ENCODE measurements at regions not wholly inside any gene's neighbourhood (a gene's known extent, or its start where the extent isn't known, plus 50 kb on each side); places are given as distances from the start of the nearest gene placed in this dataset.

DNA sequence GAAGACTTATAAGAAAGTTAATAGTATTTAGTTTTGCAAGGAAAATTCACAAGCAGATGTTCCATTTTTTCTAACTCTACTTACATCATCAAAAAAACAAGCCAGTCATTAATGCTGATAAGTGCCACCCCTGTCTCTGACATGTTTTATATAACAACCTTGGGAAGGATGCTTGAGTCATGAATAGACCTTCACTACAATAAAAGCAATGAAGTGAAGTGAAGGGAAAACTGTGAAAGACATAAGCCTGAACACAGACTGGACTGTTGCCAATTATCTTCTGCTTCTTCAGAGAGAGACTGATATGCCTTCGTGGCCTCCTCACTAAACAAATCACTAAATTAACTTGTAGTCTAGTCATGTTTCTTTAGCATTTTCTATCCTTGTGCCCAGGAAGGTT, 353.2 kb downstream of the PDHA2 start:
- no peak for DNase-seq

DNA sequence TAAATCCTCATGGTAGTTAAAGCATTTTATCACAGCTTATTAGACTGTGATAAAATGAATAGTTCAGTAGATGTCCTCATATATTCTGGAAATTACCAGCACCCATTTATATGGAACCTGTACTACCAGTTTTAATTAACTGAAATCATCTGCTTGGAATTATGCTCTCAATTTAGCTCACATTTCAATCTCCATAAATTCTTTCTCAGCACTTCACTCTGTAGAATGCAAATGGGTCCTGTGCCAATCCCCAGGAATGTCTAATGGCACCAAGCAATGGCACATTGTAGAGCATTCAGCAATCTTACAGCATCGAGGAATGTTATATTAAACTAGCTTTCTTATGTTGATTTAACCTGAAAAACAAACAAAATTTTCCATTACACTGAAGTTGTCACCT, 355.1 kb downstream of the PDHA2 start:
- DNase-seq, result no peak

DNA sequence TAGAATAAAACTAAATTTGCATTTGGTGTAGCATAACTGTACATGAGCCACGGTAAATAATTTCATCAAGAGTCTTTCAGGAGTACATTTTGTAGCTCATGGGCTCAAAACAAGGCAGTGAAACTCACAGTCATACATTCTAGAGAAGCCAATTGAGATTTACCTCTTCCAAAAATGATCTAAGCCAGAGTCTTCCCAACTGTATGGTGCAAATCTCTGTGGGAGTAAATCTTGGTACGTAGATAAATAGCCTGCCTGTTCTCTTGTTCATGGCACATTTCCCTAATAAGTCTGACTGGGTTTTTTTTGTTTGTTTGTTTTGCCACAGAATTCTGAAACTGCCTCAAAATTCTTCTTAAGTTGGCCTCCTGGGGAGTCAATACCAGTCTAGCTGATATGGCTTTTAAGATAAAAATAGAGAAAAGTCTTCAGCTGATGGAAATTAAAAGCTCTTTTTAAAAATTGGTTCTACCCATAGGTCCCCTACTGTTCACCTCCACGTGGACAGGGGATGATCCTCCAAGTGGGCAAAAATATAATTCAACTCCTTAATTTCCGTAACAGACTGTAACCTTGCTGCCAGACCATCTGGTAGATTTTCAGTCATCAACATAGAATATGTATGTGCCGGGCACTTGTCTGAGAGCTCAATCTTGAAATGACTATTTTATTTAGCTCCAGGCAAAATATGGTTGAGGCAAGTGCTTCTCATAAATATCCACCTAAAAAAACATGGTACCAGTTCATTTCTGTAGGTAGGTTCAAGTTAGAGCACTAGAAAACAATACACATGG, 365.4 kb downstream of the PDHA2 start:
- DNase-seq, result no peak

DNA sequence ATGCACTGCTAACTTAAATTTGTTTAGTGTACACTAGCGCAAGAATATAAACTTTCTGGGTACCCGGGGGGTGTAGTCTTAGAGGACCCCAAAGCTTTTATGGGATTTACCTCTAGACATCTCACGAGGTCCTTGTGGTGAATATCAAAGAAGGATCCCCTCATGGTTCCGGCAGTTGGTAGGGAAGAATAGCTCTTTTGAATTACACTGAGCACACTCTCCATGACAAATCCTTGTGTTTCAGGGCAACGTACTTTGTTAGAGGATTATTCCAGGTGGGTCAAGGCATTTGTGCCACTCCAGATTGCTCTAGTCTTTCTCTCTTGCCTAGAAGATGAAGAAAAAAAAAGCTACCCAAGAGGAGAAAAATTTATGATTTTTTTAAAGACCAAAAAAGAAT, 387.6 kb downstream of the PDHA2 start:
- no peak for DNase-seq

DNA sequence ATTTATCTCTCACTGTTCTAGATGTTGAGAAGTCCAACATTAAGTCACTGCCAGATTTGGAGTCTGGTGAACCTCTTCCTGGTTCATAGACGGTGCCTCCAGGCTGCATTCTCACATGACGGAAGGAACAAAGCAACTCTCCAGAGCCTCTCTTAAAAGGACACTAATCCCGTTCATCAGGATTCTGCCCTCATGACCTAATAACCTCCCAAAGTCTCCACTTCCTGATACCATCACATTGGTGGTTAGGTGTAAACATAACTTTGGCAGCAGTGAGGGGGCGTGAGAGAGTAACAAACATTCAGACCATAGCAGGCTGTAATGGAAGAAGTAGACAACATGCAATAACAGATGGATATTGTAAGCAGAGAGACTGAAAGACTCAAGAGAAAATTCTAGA, 388.6 kb downstream of the PDHA2 start:
- DNase-seq, result no peak

DNA sequence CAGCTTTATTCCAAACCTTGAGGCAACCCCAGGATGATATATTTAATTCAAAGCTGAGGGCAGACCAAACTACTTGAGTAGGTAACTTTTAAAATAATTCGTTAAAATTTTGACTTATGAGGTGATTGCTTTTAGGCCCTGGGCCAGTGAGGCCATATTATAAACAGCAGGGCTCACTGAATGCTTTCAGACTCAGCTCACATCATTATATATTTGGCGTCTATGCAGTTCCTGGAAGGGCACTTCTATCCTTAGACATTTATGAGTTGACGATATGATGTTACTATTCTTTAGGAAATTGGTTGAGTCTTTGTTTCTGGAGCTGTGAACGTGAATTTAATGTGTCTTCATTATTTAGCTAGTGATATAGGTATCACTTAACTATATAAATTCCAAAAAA, 400.1 kb downstream of the PDHA2 start:
- DNase-seq, result no peak

DNA sequence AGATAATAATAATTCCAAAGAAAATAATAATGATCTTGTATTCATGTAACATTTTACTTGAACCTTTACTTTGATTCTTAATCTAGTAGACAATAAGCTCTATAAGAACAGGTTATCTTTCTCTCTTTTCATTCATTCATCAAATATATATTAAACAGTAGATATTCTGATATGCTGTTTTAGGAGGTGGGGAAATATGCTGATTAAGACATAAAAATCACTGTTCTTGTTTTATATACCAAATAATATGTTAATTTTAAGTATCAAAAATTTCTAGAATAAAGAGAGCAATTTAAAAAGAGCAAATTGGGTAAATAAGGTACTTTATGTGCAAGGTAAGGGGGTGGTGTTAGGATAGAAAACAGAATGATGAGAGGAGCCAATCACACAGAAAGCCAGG, 401.9 kb downstream of the PDHA2 start:
- no peak for DNase-seq

DNA sequence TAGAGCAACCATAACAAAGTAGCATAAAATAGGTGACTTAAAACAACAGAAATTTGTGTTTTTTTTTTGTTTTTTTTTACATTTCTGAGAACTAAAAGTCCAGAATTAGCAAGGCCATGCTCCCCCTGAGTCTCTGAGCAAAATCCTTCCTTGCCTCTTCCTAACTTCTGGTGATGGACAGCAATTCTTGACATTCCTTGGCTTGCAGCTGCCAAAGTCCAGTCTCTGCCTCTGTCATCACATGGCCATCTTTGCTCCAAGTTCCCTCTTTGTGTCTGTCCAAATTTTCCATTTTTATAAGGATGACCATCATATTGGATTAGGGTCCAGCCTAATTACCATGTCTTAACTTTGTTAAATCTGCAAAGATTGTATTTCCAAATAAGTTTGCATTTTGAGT, 407.2 kb downstream of the PDHA2 start:
- no peak for DNase-seq

DNA sequence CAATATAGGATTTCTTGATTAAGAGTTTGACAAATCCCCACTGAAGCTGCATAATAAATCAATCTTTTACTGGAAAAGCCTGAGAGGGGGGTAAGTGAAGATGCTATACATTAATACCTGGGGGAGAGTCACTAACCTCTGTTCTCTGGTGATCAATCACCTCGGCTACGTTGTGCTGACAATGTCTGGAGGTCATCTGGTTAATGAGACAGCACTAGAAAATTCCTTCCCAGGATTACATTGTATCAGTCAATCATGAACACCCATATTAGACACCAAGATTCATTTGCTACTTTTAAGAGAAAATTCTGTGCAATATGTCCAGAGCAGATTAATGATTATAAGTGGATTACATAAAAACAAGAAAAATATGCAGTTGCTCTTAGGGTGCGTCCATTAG, 408.3 kb downstream of the PDHA2 start:
- no peak for DNase-seq

DNA sequence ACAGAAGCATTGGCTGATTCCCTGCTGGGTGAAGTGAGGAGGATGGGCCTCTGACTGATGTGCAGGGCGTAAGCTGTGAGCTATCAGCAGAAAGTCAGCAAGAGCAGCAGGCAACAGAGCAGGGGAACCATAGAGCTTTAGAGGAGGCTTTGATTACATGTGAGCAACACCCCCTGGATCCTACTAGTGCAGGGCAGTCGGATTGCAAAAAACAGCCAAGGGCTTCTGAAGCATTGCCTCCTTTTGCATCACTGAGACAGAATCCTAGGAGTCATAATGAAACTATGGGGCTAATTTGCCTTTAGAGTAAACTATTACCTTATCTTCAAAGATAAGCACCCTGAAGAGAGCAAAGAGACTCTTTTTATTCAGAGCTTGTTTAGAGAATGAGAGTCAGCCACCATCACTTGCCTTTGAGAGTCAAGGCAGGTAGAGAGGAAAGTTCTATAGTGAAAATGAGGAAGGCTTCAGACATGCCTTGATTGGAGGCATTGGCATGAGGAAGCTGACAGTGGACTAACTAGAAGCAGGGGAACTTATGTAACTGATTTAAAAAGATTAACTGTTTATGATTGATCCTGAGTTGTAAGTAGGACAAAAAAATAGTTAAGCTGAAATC, 420.3 kb downstream of the PDHA2 start:
- DNase-seq, result no peak

DNA sequence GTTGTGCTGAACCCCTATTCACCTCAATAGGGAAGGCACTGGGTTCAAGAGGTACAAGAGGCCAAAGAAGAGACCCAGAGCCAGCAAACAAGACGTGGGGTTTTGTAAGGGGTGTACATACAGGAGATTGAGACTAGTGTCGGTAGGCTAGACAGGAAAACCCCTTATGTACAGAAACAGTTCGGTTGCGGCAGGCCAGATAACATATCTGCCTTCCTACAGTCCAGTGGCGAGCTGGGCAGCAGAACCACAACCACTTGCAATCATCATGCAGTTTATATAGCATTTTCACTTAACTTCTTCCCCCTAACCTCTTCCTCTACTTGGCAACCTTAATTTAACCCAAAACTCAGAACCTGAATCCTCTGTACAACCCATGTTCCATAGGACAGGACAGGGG, 422.2 kb downstream of the PDHA2 start:
- no peak for DNase-seq

DNA sequence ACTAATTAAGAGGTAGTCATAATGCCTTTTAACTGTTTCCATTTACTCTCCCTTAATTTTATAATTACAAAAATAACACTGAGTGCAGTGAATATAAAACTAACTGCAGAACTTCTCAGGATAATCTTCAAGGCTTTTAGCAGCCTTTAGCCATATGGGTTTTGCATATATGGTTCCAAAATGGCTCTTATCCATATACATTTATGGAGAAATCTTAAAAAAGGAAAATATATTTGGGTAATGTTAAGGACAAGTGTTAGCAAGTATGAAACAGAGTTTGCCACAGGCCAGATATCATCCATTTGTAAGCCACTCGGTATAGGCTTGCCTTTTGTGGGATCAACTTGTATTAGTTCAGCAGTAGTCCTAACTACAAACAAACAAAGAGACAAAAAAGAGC, 423.4 kb downstream of the PDHA2 start:
- DNase-seq, result no peak

DNA sequence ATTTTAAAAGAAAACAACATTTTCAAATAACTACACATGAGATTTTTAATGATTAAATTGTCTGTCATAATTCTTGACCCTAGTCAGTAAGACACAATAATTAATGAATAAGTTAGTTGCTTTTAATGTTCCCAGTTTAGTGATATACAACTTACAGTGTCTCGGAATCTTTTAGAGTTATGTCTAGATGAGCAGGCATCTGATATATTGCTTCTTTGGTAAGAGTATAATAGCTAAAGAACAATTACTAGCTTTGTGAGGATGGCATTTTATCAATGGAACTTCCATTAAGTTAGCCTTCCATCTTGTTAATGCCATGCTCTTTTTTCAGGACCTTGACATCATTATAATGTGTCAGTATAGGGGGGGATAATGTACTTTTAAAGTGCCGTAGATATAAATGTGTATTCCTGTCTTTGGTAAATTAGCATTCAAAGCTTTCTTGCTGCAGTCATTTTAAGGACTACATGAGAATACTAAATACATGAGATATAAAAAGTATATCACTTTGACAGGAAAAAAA, 425.1 kb downstream of the PDHA2 start:
- no peak for DNase-seq

DNA sequence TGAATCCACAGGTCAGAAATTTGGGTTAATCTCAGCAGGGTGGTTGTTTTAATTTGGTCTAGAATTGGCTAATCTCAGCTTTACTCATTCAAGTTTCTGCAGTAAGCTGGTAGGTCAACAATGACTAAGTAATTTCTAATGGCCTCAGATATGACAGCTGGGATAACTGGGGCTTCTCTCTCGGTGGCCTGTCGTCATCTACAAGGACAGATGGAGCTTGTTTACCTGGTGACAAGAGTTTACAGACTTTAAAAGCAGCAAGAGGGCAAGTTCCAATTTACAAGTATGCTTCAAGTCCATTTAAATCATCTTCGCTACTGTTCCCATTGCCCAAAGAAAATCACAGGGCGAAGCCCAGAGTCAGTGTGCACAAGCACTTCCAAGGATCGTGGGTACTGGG, 453.9 kb downstream of the PDHA2 start:
- no peak for DNase-seq

DNA sequence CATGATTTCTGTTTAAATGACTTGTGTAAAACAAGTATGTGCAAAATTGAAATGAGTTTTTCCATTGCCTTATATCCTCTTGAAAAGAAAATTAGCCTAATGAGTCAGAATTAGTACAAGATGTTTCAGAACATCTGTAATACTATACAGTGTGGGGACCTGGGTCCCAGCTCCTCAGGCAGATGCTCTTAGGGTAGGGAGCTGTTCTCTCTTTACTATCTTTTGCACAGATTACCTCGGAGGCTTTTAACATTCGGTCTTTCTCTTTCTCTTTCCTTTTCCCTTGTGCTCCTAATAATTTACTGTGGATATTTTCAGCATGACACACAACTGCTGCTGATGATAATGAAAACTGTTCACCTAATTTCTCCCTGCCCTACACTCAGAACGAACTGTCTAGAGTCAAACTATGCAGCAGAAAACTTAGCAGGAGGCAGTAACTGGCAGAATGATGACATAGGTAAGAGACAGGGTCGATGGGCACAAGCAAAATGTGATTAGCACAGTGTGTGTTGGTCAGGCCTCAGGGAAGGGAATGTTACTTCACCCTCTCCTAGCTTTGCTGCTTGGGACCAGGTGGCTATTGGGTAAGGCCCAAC, 455.3 kb downstream of the PDHA2 start:
- no peak for DNase-seq

DNA sequence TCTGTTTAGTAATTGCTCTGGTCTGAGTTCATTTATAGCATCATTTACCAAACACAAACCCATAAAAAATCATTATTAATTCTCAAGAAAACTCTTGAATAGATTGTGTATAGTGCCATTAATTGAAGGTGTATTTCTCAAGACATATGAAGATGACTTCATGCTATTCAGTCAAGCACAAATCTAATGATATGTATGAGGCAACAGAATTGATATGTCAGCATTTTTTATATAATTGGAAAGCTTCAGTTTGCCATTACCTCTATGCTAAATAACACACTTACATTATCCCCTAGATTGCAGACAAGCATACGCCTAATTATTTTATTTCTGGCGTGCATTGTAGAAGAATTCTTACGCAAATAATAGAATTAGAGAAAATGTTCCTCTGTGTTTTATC, 461.8 kb downstream of the PDHA2 start:
- DNase-seq, result no peak

DNA sequence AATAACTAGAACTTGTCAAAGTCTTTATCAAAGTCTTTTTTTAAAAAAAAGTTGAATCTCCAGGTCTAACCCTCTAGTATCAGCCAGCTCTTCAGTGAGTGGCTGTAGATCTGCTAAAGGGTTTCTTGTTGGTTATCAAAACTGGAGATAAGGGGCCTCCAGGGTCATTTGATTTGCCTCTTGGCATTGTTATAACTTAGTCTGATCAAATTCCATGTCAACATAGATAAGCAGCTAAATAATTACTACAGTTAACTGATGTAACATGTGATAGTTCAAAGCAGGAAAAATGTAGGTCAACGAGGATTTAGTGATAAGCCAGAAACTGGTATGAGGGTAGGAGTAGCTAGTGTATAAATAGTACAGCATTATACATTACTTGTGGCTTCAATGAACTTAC, 465.1 kb downstream of the PDHA2 start:
- no peak for DNase-seq

DNA sequence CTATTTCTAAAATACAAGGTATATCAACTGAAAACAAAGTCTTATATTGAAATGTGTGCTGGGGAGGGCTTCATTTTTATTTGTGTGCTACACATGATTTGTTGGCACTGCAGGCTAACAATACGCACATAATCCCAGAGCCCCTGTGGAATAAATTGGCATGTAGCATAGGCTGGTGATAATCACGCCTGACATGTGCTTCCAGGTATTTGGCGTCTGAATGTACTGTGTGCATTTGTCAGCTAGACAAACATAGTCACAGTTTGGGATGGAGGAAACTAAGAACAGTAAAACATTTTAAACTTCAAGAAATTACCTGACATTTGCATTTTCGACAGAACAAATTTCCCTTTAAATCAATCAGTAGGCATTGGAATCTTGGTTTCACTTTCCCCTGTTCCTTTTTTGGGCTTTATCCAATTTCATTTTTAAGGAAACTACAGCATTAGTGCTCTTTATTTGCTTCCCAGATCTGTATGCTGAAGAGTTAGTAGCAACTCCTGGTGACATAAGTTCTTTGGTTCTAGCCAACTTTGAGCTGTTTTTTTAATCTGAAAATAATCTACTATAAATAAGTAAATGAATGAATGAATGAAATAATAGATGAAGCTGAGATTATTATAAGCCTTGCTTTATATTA, 472.3 kb downstream of the PDHA2 start:
- DNase-seq, result no peak

DNA sequence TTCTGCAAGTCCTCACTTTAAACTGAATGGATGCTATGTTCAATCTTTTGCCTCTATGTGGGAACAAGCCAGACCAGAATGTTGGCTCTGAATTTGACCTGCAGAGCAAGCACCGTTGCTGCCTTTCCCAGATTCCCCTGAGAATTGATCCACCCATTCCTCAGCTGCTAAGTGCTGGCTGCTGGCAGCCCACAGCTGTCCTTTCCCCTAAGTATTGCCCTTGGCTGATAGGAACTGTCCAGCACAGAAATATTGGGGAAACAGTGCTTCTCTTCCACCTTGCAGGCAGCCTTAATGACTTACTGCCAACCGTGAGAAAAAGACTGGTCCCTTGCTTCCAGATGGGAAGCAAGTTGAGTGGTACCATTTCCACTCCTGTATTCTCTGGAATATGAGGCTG, 475.9 kb downstream of the PDHA2 start:
- DNase-seq, result no peak

DNA sequence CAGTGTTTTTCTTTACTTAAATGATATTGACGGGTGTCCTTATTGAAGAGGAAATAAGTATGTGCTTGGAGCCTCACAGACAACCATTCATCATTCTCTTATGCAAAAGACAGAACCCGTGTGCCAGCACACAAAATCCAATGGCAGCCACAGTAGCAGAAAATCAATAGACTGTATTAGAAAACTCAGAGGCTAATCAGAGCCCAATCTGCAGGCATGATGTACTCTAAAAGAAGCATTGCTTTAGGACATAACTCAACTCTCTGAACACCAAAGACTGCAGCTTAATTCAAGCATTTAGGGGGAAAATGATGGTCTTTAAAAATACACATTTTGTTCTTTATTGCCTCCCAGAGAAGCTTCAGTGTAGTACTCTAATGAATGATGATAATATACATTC, 476.9 kb downstream of the PDHA2 start:
- no peak for DNase-seq

DNA sequence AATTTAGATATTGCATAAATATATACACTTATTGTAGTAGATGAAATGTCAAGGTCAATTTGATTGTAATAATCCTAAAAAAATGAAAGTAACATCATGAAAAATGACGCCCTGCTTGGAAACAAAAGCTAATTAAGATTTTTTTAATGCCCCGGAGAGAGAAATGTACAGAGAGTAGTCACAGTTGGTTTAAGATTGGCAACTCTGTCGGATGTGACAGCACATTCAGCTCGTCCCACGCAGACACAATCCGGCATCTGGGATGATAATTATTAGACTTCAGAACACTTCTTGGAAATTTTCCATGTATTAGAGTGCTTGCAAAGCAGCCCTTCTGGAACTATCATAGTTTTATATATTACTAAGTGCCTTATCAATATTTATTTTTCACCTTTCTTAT, 478.0 kb downstream of the PDHA2 start:
- DNase-seq, result no peak

DNA sequence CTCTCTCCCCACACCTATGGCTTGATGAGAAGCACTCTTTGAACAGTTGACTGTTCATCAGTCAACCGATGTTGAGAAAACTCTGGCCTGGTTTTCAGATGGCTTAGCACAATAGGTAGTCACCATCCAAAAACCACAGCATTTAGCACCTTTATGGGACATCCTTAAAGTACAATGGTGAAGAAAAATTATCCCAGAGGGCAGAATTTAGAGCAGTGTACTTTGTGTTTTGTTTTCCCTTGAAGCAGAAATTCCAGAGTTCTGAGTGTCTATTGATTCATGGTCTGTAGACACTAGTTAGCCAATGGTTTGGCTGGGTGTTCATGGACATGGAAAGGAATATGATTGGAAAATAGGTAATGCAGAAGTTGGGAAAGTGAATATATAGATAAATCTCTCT, 487.0 kb downstream of the PDHA2 start:
- DNase-seq, result no peak

DNA sequence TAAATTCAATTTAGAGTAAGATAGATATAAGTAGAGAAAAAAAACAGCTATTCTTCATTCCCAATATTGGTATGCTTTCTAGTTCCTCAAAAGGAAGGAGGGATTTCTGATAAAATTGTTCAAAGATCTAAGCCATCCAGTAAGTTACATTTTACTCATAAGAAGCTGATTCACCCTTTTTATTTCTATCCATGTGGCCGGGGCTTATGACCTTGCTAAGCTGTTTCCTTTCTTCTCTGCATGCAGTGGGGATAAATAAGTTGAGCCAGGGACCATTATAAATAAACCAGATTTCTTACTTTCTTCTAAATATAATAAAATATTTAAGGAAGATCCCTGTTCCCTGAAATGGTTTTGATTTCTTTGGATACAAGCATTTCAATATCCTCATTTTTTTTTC, 502.3 kb downstream of the PDHA2 start:
- no peak for DNase-seq
